Neural crest cell (in vitro differentiated cells): ENCODE measurements at regions not wholly inside any gene's neighbourhood (a gene's known extent, or its start where the extent isn't known, plus 50 kb on each side); places are given as distances from the start of the nearest gene placed in this dataset.
A peak's percentile ranks its signal among the peaks of the same experiment; 100 is the strongest.
"Not testable (repeated sequence)": the region's sequence is repeated elsewhere in the genome, so short reads cannot be mapped to it uniquely, and the experiment has no call there.

Source experiments
- DNase-seq: peaks from one replicate; pipeline ENCODE4 v3.0.0; 2021; ENCODE audit warnings: low read depth, mixed read lengths, low spot score
- H3K27ac Mint-ChIP-seq: one replicate; pipeline ENCODE4 v1.8.0; 2021; ENCODE audit warnings: mild to moderate bottlenecking, mixed read lengths; ENCODE audit not compliant: unreplicated experiment
- H3K27me3 Mint-ChIP-seq: 2 replicates; pipeline ENCODE4 v1.8.0; 2021; ENCODE audit warnings: low read depth, mild to moderate bottlenecking, mixed read lengths
- H3K36me3 Mint-ChIP-seq: 2 replicates; pipeline ENCODE4 v1.8.0; 2021; ENCODE audit warnings: low read depth, mild to moderate bottlenecking, mixed read lengths
- H3K4me1 Mint-ChIP-seq: 2 replicates; pipeline ENCODE4 v1.8.0; 2021; ENCODE audit warnings: mixed read lengths
- H3K4me3 Mint-ChIP-seq: one replicate; pipeline ENCODE4 v1.8.0; 2021; ENCODE audit warnings: mild to moderate bottlenecking, mixed read lengths
- H3K9me3 Mint-ChIP-seq: 2 replicates; pipeline ENCODE4 v1.8.0; 2021; ENCODE audit warnings: mixed read lengths
- CTCF ChIP-seq: fragments of 200-600 bp; sonication (generic); conservative IDR thresholded peaks from 2 replicates; pipeline ENCODE4 v1.5.0; 2021; ENCODE audit warnings: antibody characterized with exemption, mild to moderate bottlenecking

GRCh38 chr3:152646004-152646403, 188.9 kb upstream of the P2RY1 start:
- no peak overlapping the region for H3K4me3 Mint-ChIP-seq
- TF ChIP-seq CTCF: peak; percentile 16
- peaks cover 8% of the 10 kb centered on the region for H3K9me3 Mint-ChIP-seq
- H3K4me1 Mint-ChIP-seq: peaks cover 39% of the 10 kb centered on the region
- peaks cover 8% of the 10 kb centered on the region for H3K36me3 Mint-ChIP-seq
- no peak overlapping the region for H3K27ac Mint-ChIP-seq
- DNase-seq: no peak
- H3K27me3 Mint-ChIP-seq: no peaks in the 10 kb centered on the region

- H3K27me3 Mint-ChIP-seq: no peaks in the 10 kb centered on the region
- H3K9me3 Mint-ChIP-seq: peaks cover 5% of the 10 kb centered on the region
- DNase-seq: peak; percentile 25
- peaks cover 62% of the 10 kb centered on the region for H3K4me1 Mint-ChIP-seq
- peaks cover 5% of the 10 kb centered on the region for H3K36me3 Mint-ChIP-seq
- peak overlapping the region; percentile 70 for H3K4me3 Mint-ChIP-seq
- no peak for TF ChIP-seq CTCF
- H3K27ac Mint-ChIP-seq: peak overlapping the region; percentile 89
Observed at GRCh38 chr3:152650177-152650576, 184.8 kb upstream of the P2RY1 start.

GRCh38 chr3:152650923-152651322, 184.0 kb upstream of the P2RY1 start:
- not testable (repeated sequence) for H3K36me3 Mint-ChIP-seq, H3K27ac Mint-ChIP-seq, H3K27me3 Mint-ChIP-seq, H3K9me3 Mint-ChIP-seq, H3K4me3 Mint-ChIP-seq, DNase-seq
- H3K4me1 Mint-ChIP-seq: peaks cover 67% of the 10 kb centered on the region

GRCh38 chr3:152656214-152656971, 178.5 kb upstream of the P2RY1 start:
- DNase-seq: peak; percentile 20
- Mint-ChIP-seq H3K4me3 (peak overlapping the region; percentile 66), H3K4me1 (peaks cover 63% of the 10 kb centered on the region), H3K27me3 (no peaks in the 10 kb centered on the region), H3K36me3 (no peaks in the 10 kb centered on the region), H3K27ac (peak overlapping the region; percentile 96), H3K9me3 (peaks cover 4% of the 10 kb centered on the region)
- no peak for TF ChIP-seq CTCF

DNA sequence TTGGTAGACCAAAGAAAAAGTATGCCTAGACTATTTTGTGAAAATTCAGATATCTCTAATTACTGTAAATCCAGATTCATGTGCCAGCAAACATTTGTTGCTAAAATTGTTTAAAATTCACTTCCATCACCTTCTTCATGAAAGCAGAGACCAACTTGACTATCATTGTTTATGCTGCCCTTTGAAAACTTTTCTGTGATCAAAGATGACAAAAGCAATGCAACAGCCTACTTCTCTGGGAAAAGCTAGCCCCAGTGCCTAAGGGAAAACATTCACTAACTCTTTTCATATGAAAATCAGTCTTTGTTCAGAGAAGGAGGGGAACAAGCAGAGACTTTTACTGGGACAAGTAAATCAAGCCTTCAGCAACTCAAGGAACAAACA, 178.0 kb upstream of the P2RY1 start:
- Mint-ChIP-seq H3K4me3 (peak overlapping the region; percentile 66), H3K4me1 (peaks cover 58% of the 10 kb centered on the region), H3K27ac (peak overlapping the region; percentile 96), H3K36me3 (no peaks in the 10 kb centered on the region), H3K9me3 (peaks cover 4% of the 10 kb centered on the region), H3K27me3 (no peaks in the 10 kb centered on the region)
- no peak for DNase-seq
- no peak for TF ChIP-seq CTCF

DNA sequence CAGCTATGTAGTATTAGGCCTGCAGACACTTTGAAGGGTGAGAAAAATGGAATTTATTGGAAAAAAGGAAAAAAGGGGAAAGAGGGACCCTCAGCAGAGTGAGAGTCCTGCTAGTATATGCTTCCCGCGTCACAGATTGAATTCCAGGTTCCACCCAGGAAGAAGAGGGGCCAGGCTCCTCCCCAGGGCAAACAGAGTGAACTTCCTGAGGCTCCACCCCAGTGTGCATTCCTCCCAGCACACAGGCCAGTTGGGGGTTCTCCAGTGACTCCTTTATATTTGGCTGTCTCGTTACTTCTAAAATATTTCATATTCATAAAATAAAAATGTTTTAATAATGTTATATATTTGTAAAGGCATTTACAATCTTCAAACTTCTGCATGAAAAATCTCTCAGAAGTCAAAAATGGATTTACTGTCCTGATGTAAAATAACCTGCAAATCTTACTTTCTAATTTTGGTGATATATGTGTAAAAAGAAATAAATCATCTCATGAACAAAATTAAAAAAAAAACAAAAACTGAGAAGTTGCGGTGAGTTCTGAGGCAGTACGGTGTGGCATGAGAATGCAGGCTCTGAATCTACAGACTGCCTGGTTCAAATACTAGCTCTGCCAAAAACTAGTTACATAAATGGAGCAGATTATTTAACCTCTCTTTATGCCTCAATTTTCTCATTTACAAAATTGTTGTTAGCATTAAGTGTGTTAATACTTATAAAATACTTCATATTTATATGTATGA, 175.8 kb upstream of the P2RY1 start:
- Mint-ChIP-seq H3K27ac (peak overlapping the region; percentile 78), H3K27me3 (no peaks in the 10 kb centered on the region), H3K36me3 (no peaks in the 10 kb centered on the region), H3K4me1 (peaks cover 48% of the 10 kb centered on the region), H3K9me3 (peaks cover 15% of the 10 kb centered on the region), H3K4me3 (peak overlapping the region; percentile 20)
- no peak for TF ChIP-seq CTCF
- no peak for DNase-seq
